OCI-LY1 (cell line): ENCODE measurements at regions not wholly inside any gene's neighbourhood (a gene's known extent, or its start where the extent isn't known, plus 50 kb on each side); places are given as distances from the start of the nearest gene placed in this dataset.

Experiments
- H2AFZ ChIP-seq: fragments of 200-600 bp; sonication (generic), shearing (Covaris generic); 2 replicates; pipeline ENCODE4 v1.6.0; 2014; ENCODE audit warnings: antibody characterized with exemption, mild to moderate bottlenecking, low read length
- H3F3A ChIP-seq: fragments of 200-600 bp; sonication (generic), shearing (Covaris generic); 2 replicates; pipeline ENCODE4 v1.6.0; 2014; ENCODE audit warnings: mild to moderate bottlenecking, antibody characterized with exemption, low read length, moderate library complexity; ENCODE audit not compliant: insufficient read depth
- H3K27ac ChIP-seq: fragments of 200-600 bp; sonication (generic); 2 replicates; pipeline ENCODE4 v1.5.1; 2014; ENCODE audit warnings: low read length, mixed run types, mild to moderate bottlenecking, low read depth; ENCODE audit not compliant: poor library complexity, severe bottlenecking
- H3K27me3 ChIP-seq: fragments of 200-600 bp; sonication (generic); 2 replicates; pipeline ENCODE4 v1.6.0; 2014; ENCODE audit warnings: antibody characterized with exemption, mild to moderate bottlenecking, low read length, moderate library complexity; ENCODE audit not compliant: insufficient read depth
- H3K36me3 ChIP-seq: fragments of 200-600 bp; sonication (generic); 2 replicates; pipeline ENCODE4 v1.6.1; 2014; ENCODE audit warnings: mild to moderate bottlenecking, antibody characterized with exemption, low read length, moderate library complexity, mixed read lengths; ENCODE audit not compliant: insufficient read depth
- H3K4me1 ChIP-seq: fragments of 200-600 bp; sonication (generic); 2 replicates; pipeline ENCODE4 v1.5.1; 2014; ENCODE audit warnings: mild to moderate bottlenecking, low read length, moderate library complexity; ENCODE audit not compliant: insufficient read depth, severe bottlenecking
- H3K4me2 ChIP-seq: fragments of 200-600 bp; sonication (generic), shearing (Covaris generic); 2 replicates; pipeline ENCODE4 v1.6.1; 2014; ENCODE audit warnings: low read length
- H3K4me3 ChIP-seq: fragments of 200-600 bp; sonication (generic); 2 replicates; pipeline ENCODE4 v1.5.1; 2014; ENCODE audit warnings: low read length, low read depth, mild to moderate bottlenecking, mixed read lengths; ENCODE audit not compliant: poor library complexity, severe bottlenecking
- H3K79me2 ChIP-seq: fragments of 200-600 bp; shearing (Covaris generic); 2 replicates; pipeline ENCODE4 v1.6.1; 2016; ENCODE audit warnings: mixed run types, low read length, mixed read lengths; ENCODE audit not compliant: insufficient read depth
- H3K9ac ChIP-seq: fragments of 200-600 bp; sonication (generic), shearing (Covaris generic); 2 replicates; pipeline ENCODE4 v1.6.1; 2014; ENCODE audit warnings: mild to moderate bottlenecking, low read length, mixed read lengths
- H3K9me2 ChIP-seq: fragments of 200-600 bp; sonication (generic), shearing (Covaris generic); 2 replicates; pipeline ENCODE4 v1.6.1; 2014; ENCODE audit warnings: low read depth, mild to moderate bottlenecking, low read length, mixed read lengths
- H3K9me3 ChIP-seq: fragments of 200-600 bp; shearing (Covaris generic); 2 replicates; pipeline ENCODE4 v1.6.1; 2014; ENCODE audit warnings: low read length, mixed read lengths
- H4K20me1 ChIP-seq: fragments of 200-600 bp; sonication (generic), shearing (Covaris generic); 2 replicates; pipeline ENCODE4 v1.6.0; 2016; ENCODE audit warnings: mild to moderate bottlenecking, low read length; ENCODE audit not compliant: insufficient read depth
- CTCF ChIP-seq: fragments of 200-600 bp; sonication (generic), shearing (Covaris generic); IDR thresholded peaks from 2 replicates; pipeline ENCODE4 v1.5.1; 2017; ENCODE audit warnings: mild to moderate bottlenecking, antibody characterized with exemption, low read length, moderate library complexity, mixed read lengths
- EZH2 ChIP-seq: fragments of 200-600 bp; sonication (generic), shearing (Covaris generic); IDR thresholded peaks from 2 replicates; pipeline ENCODE4 v1.8.0; 2017; ENCODE audit warnings: borderline replicate concordance, mixed run types, mild to moderate bottlenecking, antibody characterized with exemption, low read length, moderate library complexity, mixed read lengths

- Histone ChIP-seq H3K27me3 (no peaks in the 10 kb centered on the region), H3K27ac (no peak overlapping the region), H3K9ac (no peak overlapping the region), H3K4me3 (no peak overlapping the region), H4K20me1 (no peaks in the 10 kb centered on the region), H2AFZ (no peak overlapping the region), H3K4me1 (no peaks in the 10 kb centered on the region), H3F3A (no peaks in the 10 kb centered on the region), H3K79me2 (no peaks in the 10 kb centered on the region), H3K4me2 (no peak overlapping the region), H3K36me3 (no peaks in the 10 kb centered on the region), H3K9me3 (no peaks in the 10 kb centered on the region), H3K9me2 (no peaks in the 10 kb centered on the region)
- TF ChIP-seq EZH2 (no peak), CTCF (no peak)
Observed at GRCh38 chr2:103552775-103553174, 790.9 kb downstream of the TMEM182 start.

- H3K27ac ChIP-seq, result no peak overlapping the region
- no peaks in the 10 kb centered on the region for H3K27me3 ChIP-seq
- TF ChIP-seq EZH2, result no peak
- no peak for TF ChIP-seq CTCF
- H3K9me2 ChIP-seq, result no peaks in the 10 kb centered on the region
- no peaks in the 10 kb centered on the region for H3F3A ChIP-seq
- no peaks in the 10 kb centered on the region for H4K20me1 ChIP-seq
- no peaks in the 10 kb centered on the region for H3K79me2 ChIP-seq
- no peak overlapping the region for H2AFZ ChIP-seq
- no peak overlapping the region for H3K4me2 ChIP-seq
- no peaks in the 10 kb centered on the region for H3K36me3 ChIP-seq
- H3K4me1 ChIP-seq, result no peaks in the 10 kb centered on the region
- H3K9ac ChIP-seq, result no peak overlapping the region
- H3K4me3 ChIP-seq, result no peak overlapping the region
- H3K9me3 ChIP-seq, result no peaks in the 10 kb centered on the region
Observed at GRCh38 chr2:103594823-103595222, 833.0 kb downstream of the TMEM182 start.

GRCh38 chr2:103605071-103605780 is 843.4 kb downstream of the TMEM182 start:
- H3K4me1 ChIP-seq, result no peaks in the 10 kb centered on the region
- no peaks in the 10 kb centered on the region for H3K9me2 ChIP-seq
- H3F3A ChIP-seq, result no peaks in the 10 kb centered on the region
- TF ChIP-seq EZH2, result no peak
- TF ChIP-seq CTCF, result no peak
- no peaks in the 10 kb centered on the region for H4K20me1 ChIP-seq
- no peak overlapping the region for H3K4me3 ChIP-seq
- no peaks in the 10 kb centered on the region for H3K79me2 ChIP-seq
- H3K9me3 ChIP-seq, result no peaks in the 10 kb centered on the region
- H2AFZ ChIP-seq, result no peak overlapping the region
- H3K36me3 ChIP-seq, result no peaks in the 10 kb centered on the region
- H3K4me2 ChIP-seq, result no peak overlapping the region
- no peaks in the 10 kb centered on the region for H3K27me3 ChIP-seq
- no peak overlapping the region for H3K9ac ChIP-seq
- H3K27ac ChIP-seq, result no peak overlapping the region
